B cell (primary cell): ENCODE measurements at regions not wholly inside any gene's neighbourhood (a gene's known extent, or its start where the extent isn't known, plus 50 kb on each side); places are given as distances from the start of the nearest gene placed in this dataset.

Experiments
- ATAC-seq: fragments of 200-7000 bp; cut with Tn5 transposase; one replicate; pipeline ENCODE4 v1.10.0; 2021; ENCODE audit warnings: low read depth, mild to moderate bottlenecking, moderate number of reproducible peaks, moderate library complexity
- CTCF ChIA-PET: fragments of 350-600 bp; sonication (Branson Sonifier 250); formaldehyde crosslinking; loops from one replicate; lab custom pipeline; 2021; ENCODE audit warnings: antibody characterized with exemption, inconsistent platforms; lab: Charles Lee
- POLR2A ChIA-PET: fragments of 350-600 bp; sonication (Branson Sonifier 250); formaldehyde crosslinking; loops from one replicate; lab custom pipeline; 2021; ENCODE audit warnings: antibody characterized with exemption; lab: Charles Lee
- DNase-seq: peaks from one replicate; pipeline ENCODE4 v3.0.0; 2013
- H2AFZ ChIP-seq: 2 replicates; pipeline ENCODE4 v1.6.1; 2012; ENCODE audit warnings: mild to moderate bottlenecking, low read depth, low read length; ENCODE audit not compliant: insufficient read depth, poor library complexity, severe bottlenecking
- H3K27ac ChIP-seq, 2 donors: 1 replicate in 1 of 2; 2 replicates in 1 of 2; pipeline ENCODE4 v1.5.1; 2012 to 2013; ENCODE audit warnings: low read length in 2 of 2, mild to moderate bottlenecking in 2 of 2, moderate library complexity in 1 of 2
- H3K27me3 ChIP-seq, 4 experiments: fragments of 200-600 bp in 1 of 4; sonication (generic) in 1 of 4; replicated peaks in 1 of 4; 1 replicate in 2 of 4; 2 replicates in 2 of 4; pipeline versions ENCODE4 v1.6.1 to v1.7.0; 2013 to 2016; ENCODE audit warnings: low read length in 3 of 4, mild to moderate bottlenecking in 2 of 4, mixed read lengths in 1 of 4, moderate library complexity in 1 of 4; ENCODE audit not compliant: insufficient read depth in 4 of 4, control insufficient read depth in 3 of 4; ENCODE audit errors: control extremely low read depth in 1 of 4
- H3K36me3 ChIP-seq, 2 experiments: replicated peaks in 1 of 2; 1 replicate in 1 of 2; 2 replicates in 1 of 2; pipeline versions ENCODE4 v1.6.1 to v1.7.1; 2013; ENCODE audit warnings: low read length in 1 of 2; ENCODE audit not compliant: insufficient read depth in 2 of 2, control insufficient read depth in 1 of 2; ENCODE audit errors: control extremely low read depth in 1 of 2, extremely low read depth in 1 of 2
- H3K4me1 ChIP-seq, 2 donors: fragments of 200-600 bp in 1 of 2; sonication (generic) in 1 of 2; 1 replicate in 1 of 2; 2 replicates in 1 of 2; pipeline versions ENCODE4 v1.5.1 to v1.6.1; 2013 to 2017; ENCODE audit warnings: low read length in 2 of 2; ENCODE audit not compliant: control insufficient read depth in 2 of 2, insufficient read depth in 2 of 2
- H3K4me2 ChIP-seq: replicated peaks from 2 replicates; pipeline ENCODE3; 2012; ENCODE audit warnings: mild to moderate bottlenecking, low read depth, low read length; ENCODE audit not compliant: poor library complexity, severe bottlenecking
- H3K4me3 ChIP-seq, 5 experiments: fragments of 200-600 bp in 1 of 5; sonication (generic) in 1 of 5; 1 replicate in 3 of 5; 2 replicates in 2 of 5; pipeline versions ENCODE4 v1.5.1 to v1.7.0; 2011 to 2016; ENCODE audit warnings: low read length in 4 of 5, mild to moderate bottlenecking in 4 of 5, low read depth in 2 of 5, control low read depth in 1 of 5, moderate library complexity in 1 of 5; ENCODE audit not compliant: insufficient read depth in 1 of 5; ENCODE audit errors: control extremely low read depth in 1 of 5, extremely low read depth in 1 of 5
- H3K79me2 ChIP-seq: fragments of 200-600 bp; sonication (generic); one replicate; pipeline ENCODE4 v1.6.0; 2016; ENCODE audit warnings: low read length; ENCODE audit not compliant: control insufficient read depth, insufficient read depth
- H3K9ac ChIP-seq: fragments of 200-600 bp; sonication (generic); 2 replicates; pipeline ENCODE4 v1.6.1; 2017; ENCODE audit warnings: mild to moderate bottlenecking, low read length, moderate library complexity
- H3K9me3 ChIP-seq, 3 donors: one replicate each; pipeline versions ENCODE4 v1.6.1 to v1.7.1; 2013; ENCODE audit warnings: low read length in 2 of 3; ENCODE audit not compliant: control insufficient read depth in 2 of 3, insufficient read depth in 1 of 3; ENCODE audit errors: control extremely low read depth in 1 of 3
- H4K20me1 ChIP-seq: 2 replicates; pipeline ENCODE4 v1.6.0; 2012; ENCODE audit warnings: mild to moderate bottlenecking, low read length; ENCODE audit not compliant: insufficient read depth, control insufficient read depth, poor library complexity, severe bottlenecking
- H3K27ac Mint-ChIP-seq: one replicate; pipeline ENCODE4 v1.8.0; 2021; ENCODE audit warnings: mixed read lengths
- H3K27me3 Mint-ChIP-seq: one replicate; pipeline ENCODE4 v1.8.0; 2021; ENCODE audit warnings: mixed read lengths
- H3K4me1 Mint-ChIP-seq: one replicate; pipeline ENCODE4 v1.8.0; 2021; ENCODE audit warnings: mixed read lengths
- H3K4me3 Mint-ChIP-seq: one replicate; pipeline ENCODE4 v1.8.0; 2021; ENCODE audit warnings: mixed read lengths
- H3K9me3 Mint-ChIP-seq: one replicate; pipeline ENCODE4 v1.8.0; 2022; ENCODE audit warnings: mixed read lengths; ENCODE audit not compliant: insufficient read depth
- CTCF ChIP-seq: fragments of 200-600 bp; IDR thresholded peaks from one replicate; pipeline ENCODE4 v1.8.0; 2022; ENCODE audit warnings: antibody characterized with exemption, mild to moderate bottlenecking
- EZH2 ChIP-seq: IDR thresholded peaks from 2 replicates; pipeline ENCODE4 v1.6.1; 2012; ENCODE audit warnings: borderline replicate concordance, low read depth, mild to moderate bottlenecking, moderate library complexity, low read length; ENCODE audit not compliant: insufficient read depth, poor library complexity, severe bottlenecking
- WGBS: methylation state at CpG from one replicate; pipeline ENCODE4 v1.1.5; 2013; ENCODE audit warnings: missing lambda C conversion rate; ENCODE audit not compliant: insufficient coverage; 5-methylcytosine and 5-hydroxymethylcytosine counted together
- intact Hi-C: fragments of 100-400 bp; cut with micrococcal nuclease; formaldehyde crosslinking; loops from one replicate; pipeline ENCODE4 v1.10.0; 2022

GRCh38 chr2:234219046-234219310 lies 168.5 kb downstream of the SPP2 start:
- H3K79me2 ChIP-seq, result no peaks in the 10 kb centered on the region
- intact Hi-C loops, result no loop called here
- no peaks in the 10 kb centered on the region for H4K20me1 ChIP-seq
- H3K27ac ChIP-seq, result no peak overlapping the region
- Mint-ChIP-seq H3K4me3 (no peak overlapping the region), H3K9me3 (no peaks in the 10 kb centered on the region), H3K4me1 (peaks cover 5% of the 10 kb centered on the region), H3K27me3 (peaks cover 31% of the 10 kb centered on the region), H3K27ac (no peak overlapping the region)
- DNase-seq (no peak), ATAC-seq (no peak)
- CTCF ChIA-PET, result interaction anchor here (1.4 kb wide), 1 partner anchor 27 kb away, joined by 3 read pairs; no protein-coding TSS in a partner anchor
- POLR2A ChIA-PET, result no interaction called here
- no peak overlapping the region for H2AFZ ChIP-seq
- peaks cover 0 to 15% (median 2%) of the 10 kb centered on the region in 4 experiments for H3K27me3 ChIP-seq
- H3K36me3 ChIP-seq, result no peaks in the 10 kb centered on the region
- no peak overlapping the region for H3K4me2 ChIP-seq
- WGBS, result no CpG with 5 or more reads among the region's 4 CpGs
- H3K4me3 ChIP-seq, result no peak overlapping the region
- no peak overlapping the region for H3K9ac ChIP-seq
- no peaks in the 10 kb centered on the region for H3K4me1 ChIP-seq
- no peaks in the 10 kb centered on the region for H3K9me3 ChIP-seq
- no peak for TF ChIP-seq CTCF
- no peak for TF ChIP-seq EZH2

GRCh38 chr2:234218266-234219045 lies 168.0 kb downstream of the SPP2 start:
- TF ChIP-seq CTCF (no peak), EZH2 (no peak)
- H3K9me3 ChIP-seq, result no peaks in the 10 kb centered on the region
- intact Hi-C loops, result no loop called here
- H3K36me3 ChIP-seq, result no peaks in the 10 kb centered on the region
- H2AFZ ChIP-seq, result no peak overlapping the region
- H4K20me1 ChIP-seq, result no peaks in the 10 kb centered on the region
- H3K4me3 ChIP-seq, result no peak overlapping the region
- POLR2A ChIA-PET, result no interaction called here
- no peaks in the 10 kb centered on the region for H3K9me3 Mint-ChIP-seq
- H3K9ac ChIP-seq, result no peak overlapping the region
- H3K27ac ChIP-seq, result no peak overlapping the region
- H3K27ac Mint-ChIP-seq, result no peak overlapping the region
- CTCF ChIA-PET, result interaction anchor here (1.4 kb wide), 1 partner anchor 27 kb away, joined by 3 read pairs; no protein-coding TSS in a partner anchor
- peaks cover 31% of the 10 kb centered on the region for H3K27me3 Mint-ChIP-seq
- H3K4me1 Mint-ChIP-seq, result peaks cover 5% of the 10 kb centered on the region
- 43% methylated on average over 10 of the region's 11 CpGs for WGBS
- no peaks in the 10 kb centered on the region for H3K79me2 ChIP-seq
- H3K27me3 ChIP-seq, result peaks cover 0 to 15% (median 2%) of the 10 kb centered on the region in 4 experiments
- H3K4me3 Mint-ChIP-seq, result no peak overlapping the region
- no peaks in the 10 kb centered on the region for H3K4me1 ChIP-seq
- no peak for DNase-seq
- ATAC-seq, result no peak
- H3K4me2 ChIP-seq, result no peak overlapping the region
